Activated T-helper 2 cell treated with anti-CD3 and anti-CD28 coated beads, Interferon-gamma antibody, Interleukin-2, Interleukin-4, amounts not matched to agents 10 μg/mL and 5 μg/mL and 100 μg/mL, durations not matched to agents 14 hours and 24 hours and 36 hours (primary cell): ENCODE measurements at regions not wholly inside any gene's neighbourhood (a gene's known extent, or its start where the extent isn't known, plus 50 kb on each side); places are given as distances from the start of the nearest gene placed in this dataset.
"Not testable (repeated sequence)": the region's sequence is repeated elsewhere in the genome, so short reads cannot be mapped to it uniquely, and the experiment has no call there.

Experiments
- DNase-seq: peaks from one replicate; pipeline ENCODE4 v3.0.0; 2021; ENCODE audit warnings: low spot score
- H3K27ac Mint-ChIP-seq: one replicate; pipeline ENCODE4 v1.8.0; 2021; ENCODE audit warnings: mixed read lengths
- H3K27me3 Mint-ChIP-seq: one replicate; pipeline ENCODE4 v1.8.0; 2021; ENCODE audit warnings: low read depth, mixed read lengths
- H3K36me3 Mint-ChIP-seq: one replicate; pipeline ENCODE4 v1.8.0; 2021; ENCODE audit warnings: low read depth, mixed read lengths
- H3K4me1 Mint-ChIP-seq: one replicate; pipeline ENCODE4 v1.8.0; 2021; ENCODE audit warnings: low read depth, mixed read lengths
- H3K4me3 Mint-ChIP-seq: one replicate; pipeline ENCODE4 v1.8.0; 2021; ENCODE audit warnings: low read depth, mild to moderate bottlenecking, moderate library complexity, mixed read lengths
- H3K9me3 Mint-ChIP-seq: one replicate; pipeline ENCODE4 v1.8.0; 2021; ENCODE audit warnings: mixed read lengths
- intact Hi-C: fragments of 100-400 bp; cut with micrococcal nuclease; formaldehyde crosslinking; loops from one replicate; pipeline ENCODE4 v1.15.1; 2023

DNA sequence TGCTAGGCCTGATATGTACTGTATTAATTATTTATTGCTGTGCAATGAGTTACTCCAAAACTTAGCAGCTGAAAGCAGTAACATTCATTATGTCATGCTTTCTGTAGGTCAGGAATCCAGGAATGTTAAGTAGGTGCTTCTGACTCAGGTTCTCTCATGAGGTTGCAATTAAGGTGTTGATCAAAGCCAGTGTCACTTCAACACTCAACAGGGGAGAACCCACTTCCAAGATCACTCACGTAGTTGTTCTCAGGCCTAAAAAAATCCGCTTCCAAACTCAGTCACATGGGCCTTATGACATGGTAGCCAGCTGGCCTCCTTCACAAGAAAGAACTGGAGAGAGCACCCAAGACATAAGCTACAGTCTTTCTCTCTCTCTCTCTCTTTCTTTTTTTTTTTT, 211.1 kb upstream of the NBEA start:
- Mint-ChIP-seq H3K4me3 (no peak overlapping the region), H3K36me3 (no peaks in the 10 kb centered on the region), H3K9me3 (no peaks in the 10 kb centered on the region), H3K27ac (no peak overlapping the region), H3K4me1 (no peaks in the 10 kb centered on the region), H3K27me3 (no peaks in the 10 kb centered on the region)
- intact Hi-C loops: no loop called here
- DNase-seq: no peak

DNA sequence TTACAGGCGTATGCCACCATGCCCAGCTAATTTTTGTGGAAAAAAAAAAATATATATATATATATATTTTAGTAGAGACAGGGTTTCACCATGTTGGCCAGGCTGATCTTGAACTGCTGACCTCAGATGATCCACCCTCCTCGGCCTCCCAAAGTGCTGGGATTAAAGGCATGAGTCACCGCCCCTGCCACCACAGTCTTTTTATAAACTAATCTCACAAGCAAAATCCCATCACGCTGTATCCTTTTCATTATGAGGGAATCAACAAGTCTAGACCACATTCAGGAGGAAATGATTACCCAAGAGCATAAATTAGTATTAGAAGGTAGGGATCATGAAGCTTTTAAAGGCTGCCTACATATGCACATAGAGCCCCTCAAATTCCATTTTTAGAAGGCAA, 210.6 kb upstream of the NBEA start:
- intact Hi-C loops: no loop called here
- DNase-seq: no peak
- no peaks in the 10 kb centered on the region for H3K9me3 Mint-ChIP-seq
- H3K36me3 Mint-ChIP-seq: no peaks in the 10 kb centered on the region
- H3K4me1 Mint-ChIP-seq: no peaks in the 10 kb centered on the region
- H3K4me3 Mint-ChIP-seq: no peak overlapping the region
- no peaks in the 10 kb centered on the region for H3K27me3 Mint-ChIP-seq
- no peak overlapping the region for H3K27ac Mint-ChIP-seq

GRCh38 chr13:34733721-34734120, 208.3 kb upstream of the NBEA start:
- DNase-seq: no peak
- Mint-ChIP-seq H3K9me3 (no peaks in the 10 kb centered on the region), H3K27ac (no peak overlapping the region), H3K4me1 (no peaks in the 10 kb centered on the region), H3K36me3 (no peaks in the 10 kb centered on the region), H3K4me3 (no peak overlapping the region), H3K27me3 (no peaks in the 10 kb centered on the region)
- intact Hi-C loops: no loop called here

DNA sequence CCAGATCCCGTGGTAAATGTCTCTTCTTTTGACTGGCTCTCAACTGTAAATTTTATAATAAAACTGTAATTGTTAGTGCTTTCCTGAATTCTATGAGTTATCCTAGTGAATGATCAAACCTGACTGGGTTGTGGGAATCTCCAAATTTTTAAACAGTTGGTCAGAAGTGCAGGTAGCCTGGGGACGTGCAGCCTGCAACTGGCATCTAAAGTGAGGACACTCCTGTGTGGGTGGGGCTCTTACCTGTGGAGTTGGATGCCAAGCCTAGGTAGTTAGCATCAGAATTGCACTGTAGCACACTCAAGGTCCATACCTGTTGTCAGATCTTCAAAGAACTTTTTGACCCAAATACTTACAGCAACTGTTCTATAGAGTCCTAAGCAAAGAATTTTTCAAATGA, 207.1 kb upstream of the NBEA start:
- no peaks in the 10 kb centered on the region for H3K9me3 Mint-ChIP-seq
- DNase-seq: no peak
- no peak overlapping the region for H3K4me3 Mint-ChIP-seq
- no peaks in the 10 kb centered on the region for H3K4me1 Mint-ChIP-seq
- intact Hi-C loops: no loop called here
- H3K27ac Mint-ChIP-seq: no peak overlapping the region
- H3K36me3 Mint-ChIP-seq: no peaks in the 10 kb centered on the region
- H3K27me3 Mint-ChIP-seq: no peaks in the 10 kb centered on the region

- Mint-ChIP-seq H3K9me3 (no peaks in the 10 kb centered on the region), H3K27ac (no peak overlapping the region), H3K4me3 (no peak overlapping the region), H3K27me3 (no peaks in the 10 kb centered on the region), H3K36me3 (no peaks in the 10 kb centered on the region), H3K4me1 (no peaks in the 10 kb centered on the region)
- intact Hi-C loops: no loop called here
- no peak for DNase-seq
Measured at GRCh38 chr13:34738254-34738992, 203.6 kb upstream of the NBEA start.

DNA sequence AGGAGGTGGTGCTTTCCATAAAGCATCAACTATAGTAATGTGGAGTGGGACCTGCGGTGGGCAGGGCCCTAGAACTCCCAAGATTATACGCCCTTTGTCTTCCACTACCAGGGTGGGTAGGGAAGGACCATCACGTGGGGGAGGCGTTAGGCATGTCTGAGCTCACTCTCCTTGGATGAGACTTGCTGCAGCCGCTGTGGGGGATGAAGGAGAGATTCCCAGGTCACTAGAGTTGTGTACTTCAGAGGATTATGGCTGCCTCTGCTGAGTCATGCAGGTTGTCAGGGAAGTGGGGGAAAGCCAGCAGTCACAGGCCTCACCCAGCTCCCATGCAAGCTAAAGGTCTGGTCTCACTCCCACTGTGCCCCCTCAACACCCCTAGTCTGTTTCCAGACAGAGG, 195.0 kb upstream of the NBEA start:
- H3K27me3 Mint-ChIP-seq, H3K4me3 Mint-ChIP-seq, H3K4me1 Mint-ChIP-seq, H3K9me3 Mint-ChIP-seq, H3K36me3 Mint-ChIP-seq, H3K27ac Mint-ChIP-seq, intact Hi-C loops, DNase-seq: not testable (repeated sequence)

DNA sequence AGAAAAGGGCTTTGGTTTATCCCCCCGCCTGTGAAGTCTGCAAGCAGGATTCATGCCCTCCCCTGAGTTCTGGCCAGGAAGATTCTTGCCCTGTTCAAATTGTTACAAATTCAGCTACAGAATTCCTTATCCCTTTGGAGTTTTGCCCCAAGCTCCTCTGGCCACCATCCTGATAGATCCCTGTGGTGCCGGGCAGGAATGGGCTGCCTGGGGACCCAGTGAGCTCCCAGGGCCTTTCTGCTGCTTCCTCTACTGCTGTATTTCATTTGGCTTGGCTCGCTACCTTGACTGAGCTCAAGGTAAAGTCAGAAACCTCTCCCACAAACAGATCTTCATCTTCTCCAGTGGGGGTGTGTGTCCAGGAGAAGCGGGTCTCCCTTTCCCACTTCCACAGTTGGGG, 194.6 kb upstream of the NBEA start:
- no peaks in the 10 kb centered on the region for H3K4me1 Mint-ChIP-seq
- H3K27ac Mint-ChIP-seq: no peak overlapping the region
- H3K9me3 Mint-ChIP-seq: no peaks in the 10 kb centered on the region
- H3K27me3 Mint-ChIP-seq: peaks cover 2% of the 10 kb centered on the region
- H3K4me3 Mint-ChIP-seq: no peak overlapping the region
- no peak for DNase-seq
- intact Hi-C loops: no loop called here
- H3K36me3 Mint-ChIP-seq: no peaks in the 10 kb centered on the region

DNA sequence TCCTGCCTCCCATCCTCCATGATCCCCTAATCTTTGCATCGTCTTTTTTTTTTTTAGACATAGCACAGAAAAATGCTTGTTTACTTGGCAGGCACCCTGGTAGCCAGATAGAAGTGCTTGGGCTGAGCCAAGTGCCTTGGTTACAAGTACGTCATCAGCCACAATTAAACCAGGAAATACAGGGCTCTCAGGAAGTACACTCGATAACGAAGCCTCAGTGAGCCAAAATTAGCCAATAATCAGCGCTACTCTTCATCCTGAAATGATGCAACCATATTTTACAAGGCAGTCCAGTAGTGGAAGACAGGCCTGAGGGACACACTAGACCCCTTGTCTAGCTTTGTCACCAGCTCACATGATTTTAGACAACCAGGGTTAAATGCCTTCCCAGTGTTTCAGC, 194.0 kb upstream of the NBEA start:
- H3K36me3 Mint-ChIP-seq: no peaks in the 10 kb centered on the region
- no peak overlapping the region for H3K27ac Mint-ChIP-seq
- no peak overlapping the region for H3K4me3 Mint-ChIP-seq
- intact Hi-C loops: no loop called here
- no peaks in the 10 kb centered on the region for H3K4me1 Mint-ChIP-seq
- no peaks in the 10 kb centered on the region for H3K9me3 Mint-ChIP-seq
- DNase-seq: no peak
- peaks cover 2% of the 10 kb centered on the region for H3K27me3 Mint-ChIP-seq

DNA sequence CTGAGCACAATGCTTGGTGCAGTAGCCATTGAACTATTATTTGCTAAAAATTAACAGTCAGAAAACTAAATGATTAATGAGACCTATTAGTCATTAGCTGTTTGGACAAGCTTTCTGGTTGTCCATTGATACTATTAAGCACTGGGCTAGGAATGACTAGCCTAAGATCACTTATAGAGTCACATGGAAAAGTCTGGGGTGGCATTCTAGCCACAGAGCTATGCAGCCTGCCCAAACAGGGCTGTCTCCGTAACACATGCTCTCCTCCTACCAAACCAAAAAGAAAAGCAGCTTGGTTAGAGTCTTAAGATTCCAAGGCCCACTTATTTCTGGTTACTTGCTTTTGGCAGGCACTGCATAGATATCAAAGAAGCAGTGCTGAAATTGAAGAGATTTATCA, 193.5 kb upstream of the NBEA start:
- Mint-ChIP-seq H3K36me3 (no peaks in the 10 kb centered on the region), H3K4me3 (no peak overlapping the region), H3K27me3 (peaks cover 2% of the 10 kb centered on the region), H3K4me1 (no peaks in the 10 kb centered on the region), H3K27ac (no peak overlapping the region), H3K9me3 (no peaks in the 10 kb centered on the region)
- intact Hi-C loops: no loop called here
- DNase-seq: no peak

GRCh38 chr13:34749046-34749445, 193.0 kb upstream of the NBEA start:
- H3K27ac Mint-ChIP-seq: no peak overlapping the region
- peaks cover 2% of the 10 kb centered on the region for H3K27me3 Mint-ChIP-seq
- H3K9me3 Mint-ChIP-seq: no peaks in the 10 kb centered on the region
- H3K4me1 Mint-ChIP-seq: no peaks in the 10 kb centered on the region
- H3K4me3 Mint-ChIP-seq: no peak overlapping the region
- intact Hi-C loops: no loop called here
- no peak for DNase-seq
- no peaks in the 10 kb centered on the region for H3K36me3 Mint-ChIP-seq

GRCh38 chr13:34750078-34750931, 191.8 kb upstream of the NBEA start:
- Mint-ChIP-seq H3K27ac (no peak overlapping the region), H3K4me1 (no peaks in the 10 kb centered on the region), H3K27me3 (peaks cover 2% of the 10 kb centered on the region), H3K9me3 (no peaks in the 10 kb centered on the region), H3K36me3 (no peaks in the 10 kb centered on the region), H3K4me3 (no peak overlapping the region)
- DNase-seq: no peak
- intact Hi-C loops: no loop called here

GRCh38 chr13:34751044-34751443, 191.0 kb upstream of the NBEA start:
- Mint-ChIP-seq H3K36me3 (no peaks in the 10 kb centered on the region), H3K27ac (no peak overlapping the region), H3K9me3 (no peaks in the 10 kb centered on the region), H3K4me1 (no peaks in the 10 kb centered on the region), H3K27me3 (peaks cover 2% of the 10 kb centered on the region), H3K4me3 (no peak overlapping the region)
- intact Hi-C loops: no loop called here
- DNase-seq: no peak

GRCh38 chr13:34751492-34751891, 190.6 kb upstream of the NBEA start:
- no peaks in the 10 kb centered on the region for H3K4me1 Mint-ChIP-seq
- no peak overlapping the region for H3K4me3 Mint-ChIP-seq
- intact Hi-C loops: no loop called here
- peaks cover 2% of the 10 kb centered on the region for H3K27me3 Mint-ChIP-seq
- no peak overlapping the region for H3K27ac Mint-ChIP-seq
- no peaks in the 10 kb centered on the region for H3K9me3 Mint-ChIP-seq
- DNase-seq: no peak
- no peaks in the 10 kb centered on the region for H3K36me3 Mint-ChIP-seq
